BLaER1 (cell line): ENCODE measurements at regions not wholly inside any gene's neighbourhood (a gene's known extent, or its start where the extent isn't known, plus 50 kb on each side); places are given as distances from the start of the nearest gene placed in this dataset.

ENCODE experiments used
- H3K27ac ChIP-seq: shearing (Covaris generic); formaldehyde crosslinking; 2 replicates; pipeline ENCODE4 v1.8.1; 2022
- H3K27me3 ChIP-seq: shearing (Covaris generic); formaldehyde crosslinking; 2 replicates; pipeline ENCODE4 v1.8.1; 2022
- H3K36me3 ChIP-seq: shearing (Covaris generic); formaldehyde crosslinking; 2 replicates; pipeline ENCODE4 v1.8.1; 2022
- H3K4me1 ChIP-seq: shearing (Covaris generic); formaldehyde crosslinking; 2 replicates; pipeline ENCODE4 v1.8.1; 2022
- H3K4me2 ChIP-seq: shearing (Covaris generic); formaldehyde crosslinking; 2 replicates; pipeline ENCODE4 v1.8.1; 2022
- H3K4me3 ChIP-seq: shearing (Covaris generic); formaldehyde crosslinking; 2 replicates; pipeline ENCODE4 v1.8.1; 2022
- H3K9ac ChIP-seq: shearing (Covaris generic); formaldehyde crosslinking; 2 replicates; pipeline ENCODE4 v1.8.1; 2022
- H3K9me3 ChIP-seq: shearing (Covaris generic); formaldehyde crosslinking; 2 replicates; pipeline ENCODE4 v1.8.1; 2022
- H4K20me1 ChIP-seq: shearing (Covaris generic); formaldehyde crosslinking; 2 replicates; pipeline ENCODE4 v1.8.1; 2022
- Cebpa-rat ChIP-seq: shearing (Covaris generic); IDR thresholded peaks from 2 replicates; pipeline ENCODE4 v1.8.1; 2022

- Histone ChIP-seq H3K27ac (no peak overlapping the region), H3K4me3 (no peak overlapping the region), H3K27me3 (no peaks in the 10 kb centered on the region), H3K9ac (no peak overlapping the region), H3K36me3 (no peaks in the 10 kb centered on the region), H4K20me1 (no peaks in the 10 kb centered on the region), H3K4me2 (no peak overlapping the region), H3K9me3 (no peaks in the 10 kb centered on the region), H3K4me1 (no peaks in the 10 kb centered on the region)
- no peak for TF ChIP-seq Cebpa-rat
These were observed 877.5 kb downstream of the TFAP2A start for GRCh38 chr6:9537381-9537780.

DNA sequence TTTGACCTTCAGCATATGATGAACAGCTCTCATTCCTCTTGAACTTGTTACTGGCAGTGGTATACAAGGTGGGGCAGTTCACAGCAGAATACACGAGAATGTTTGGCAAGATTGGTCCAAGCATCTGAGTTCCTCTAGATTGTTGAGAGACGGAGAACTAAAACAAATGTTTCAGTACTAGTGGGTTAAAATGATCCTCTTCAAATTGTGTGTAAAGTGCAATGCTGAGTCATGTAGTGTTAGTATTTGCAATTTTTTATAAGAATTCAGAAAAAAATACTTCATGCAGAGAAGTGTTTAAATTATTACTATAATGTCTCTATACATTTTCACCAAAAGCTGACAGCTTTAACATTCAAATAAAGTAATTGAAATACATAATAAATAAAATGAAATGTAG is 879.8 kb downstream of the TFAP2A start:
- Histone ChIP-seq H3K4me1 (no peaks in the 10 kb centered on the region), H3K27me3 (no peaks in the 10 kb centered on the region), H3K27ac (no peak overlapping the region), H3K4me3 (no peak overlapping the region), H3K36me3 (no peaks in the 10 kb centered on the region), H4K20me1 (no peaks in the 10 kb centered on the region), H3K9me3 (no peaks in the 10 kb centered on the region), H3K9ac (no peak overlapping the region), H3K4me2 (no peak overlapping the region)
- TF ChIP-seq Cebpa-rat, result no peak

- Histone ChIP-seq H3K4me2 (no peak overlapping the region), H3K36me3 (no peaks in the 10 kb centered on the region), H3K9me3 (no peaks in the 10 kb centered on the region), H3K4me3 (no peak overlapping the region), H3K27ac (no peak overlapping the region), H3K9ac (no peak overlapping the region), H3K27me3 (no peaks in the 10 kb centered on the region), H3K4me1 (no peaks in the 10 kb centered on the region), H4K20me1 (no peaks in the 10 kb centered on the region)
- TF ChIP-seq Cebpa-rat, result no peak
These were observed 882.0 kb downstream of the TFAP2A start for GRCh38 chr6:9532621-9533557.

GRCh38 chr6:9527679-9528286 is 887.1 kb downstream of the TFAP2A start:
- no peak overlapping the region for H3K27ac ChIP-seq
- no peak overlapping the region for H3K4me3 ChIP-seq
- no peaks in the 10 kb centered on the region for H3K4me1 ChIP-seq
- no peak overlapping the region for H3K9ac ChIP-seq
- no peaks in the 10 kb centered on the region for H3K27me3 ChIP-seq
- H3K36me3 ChIP-seq, result no peaks in the 10 kb centered on the region
- H3K4me2 ChIP-seq, result no peak overlapping the region
- peak; percentile 65; the same call in 1 of the 2 replicates for TF ChIP-seq Cebpa-rat
- no peaks in the 10 kb centered on the region for H4K20me1 ChIP-seq
- no peaks in the 10 kb centered on the region for H3K9me3 ChIP-seq

DNA sequence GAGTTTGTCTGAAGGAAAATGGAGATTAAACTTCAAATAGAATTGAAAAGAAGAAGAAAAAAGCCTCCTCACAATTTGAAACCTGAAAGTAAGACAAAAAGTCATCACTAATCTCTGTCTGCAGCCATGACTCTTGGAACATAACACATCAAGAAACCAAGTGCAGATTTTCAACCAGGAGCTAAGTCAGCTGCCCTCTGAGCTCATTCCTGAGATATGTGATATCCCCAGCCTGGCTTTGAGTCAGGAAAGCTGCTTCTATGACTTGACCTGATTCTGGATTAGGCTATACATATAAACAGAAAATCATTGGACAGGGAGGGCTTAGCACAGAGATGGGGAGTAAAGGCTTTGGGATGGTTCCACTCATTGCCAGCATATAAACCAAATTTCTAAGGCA is 891.4 kb downstream of the TFAP2A start:
- no peak for TF ChIP-seq Cebpa-rat
- no peak overlapping the region for H3K9ac ChIP-seq
- H3K4me2 ChIP-seq, result no peak overlapping the region
- no peak overlapping the region for H3K27ac ChIP-seq
- no peaks in the 10 kb centered on the region for H3K4me1 ChIP-seq
- no peaks in the 10 kb centered on the region for H4K20me1 ChIP-seq
- no peaks in the 10 kb centered on the region for H3K27me3 ChIP-seq
- H3K4me3 ChIP-seq, result no peak overlapping the region
- H3K9me3 ChIP-seq, result no peaks in the 10 kb centered on the region
- no peaks in the 10 kb centered on the region for H3K36me3 ChIP-seq

DNA sequence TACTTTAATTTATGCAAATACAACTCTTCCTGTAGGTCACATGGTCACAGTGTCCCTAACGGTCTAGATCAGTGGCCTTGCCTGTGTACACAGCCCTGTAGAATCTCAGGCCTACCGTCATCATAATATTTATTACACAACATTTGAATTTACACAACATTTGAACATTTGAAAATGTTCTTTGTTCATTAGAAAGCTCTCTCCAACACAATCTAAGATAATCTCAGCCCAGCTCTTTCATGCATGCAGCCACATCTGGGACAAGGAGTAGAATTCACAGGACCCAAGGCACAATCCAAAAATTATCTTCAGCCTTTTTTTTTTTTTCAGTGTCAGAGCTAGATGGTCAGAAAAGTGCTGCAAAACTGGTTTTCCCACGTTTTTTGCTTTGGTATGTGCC is 892.8 kb downstream of the TFAP2A start:
- H4K20me1 ChIP-seq, result no peaks in the 10 kb centered on the region
- H3K9me3 ChIP-seq, result no peaks in the 10 kb centered on the region
- H3K36me3 ChIP-seq, result no peaks in the 10 kb centered on the region
- no peak overlapping the region for H3K9ac ChIP-seq
- H3K27ac ChIP-seq, result no peak overlapping the region
- TF ChIP-seq Cebpa-rat, result no peak
- no peaks in the 10 kb centered on the region for H3K4me1 ChIP-seq
- H3K4me3 ChIP-seq, result no peak overlapping the region
- no peaks in the 10 kb centered on the region for H3K27me3 ChIP-seq
- H3K4me2 ChIP-seq, result no peak overlapping the region

DNA sequence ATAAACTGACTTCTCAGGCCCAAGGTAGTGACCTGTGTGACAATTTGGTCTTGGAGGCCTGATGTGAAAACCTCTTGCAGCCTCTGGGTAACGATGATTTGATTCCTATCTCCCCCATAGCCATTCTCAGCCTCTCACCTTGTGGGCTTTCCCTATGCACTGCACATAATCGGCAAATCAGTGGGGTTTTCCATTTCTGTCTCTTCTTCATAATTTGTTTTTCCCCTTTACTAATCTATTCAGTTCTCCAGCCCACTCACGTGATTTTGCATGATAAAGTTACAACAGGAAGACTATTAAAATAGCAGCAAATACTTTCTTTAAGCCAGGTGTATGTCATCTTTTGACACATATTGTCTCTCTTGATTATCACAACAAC is 893.7 kb downstream of the TFAP2A start:
- Histone ChIP-seq H3K36me3 (no peaks in the 10 kb centered on the region), H4K20me1 (no peaks in the 10 kb centered on the region), H3K9ac (no peak overlapping the region), H3K9me3 (no peaks in the 10 kb centered on the region), H3K4me3 (no peak overlapping the region), H3K27ac (no peak overlapping the region), H3K4me1 (no peaks in the 10 kb centered on the region), H3K4me2 (no peak overlapping the region), H3K27me3 (no peaks in the 10 kb centered on the region)
- TF ChIP-seq Cebpa-rat, result no peak

GRCh38 chr6:9520417-9521151 is 894.3 kb downstream of the TFAP2A start:
- H3K36me3 ChIP-seq, result no peaks in the 10 kb centered on the region
- H3K4me3 ChIP-seq, result no peak overlapping the region
- H3K9ac ChIP-seq, result no peak overlapping the region
- no peaks in the 10 kb centered on the region for H3K27me3 ChIP-seq
- no peak overlapping the region for H3K27ac ChIP-seq
- H3K4me1 ChIP-seq, result no peaks in the 10 kb centered on the region
- no peak for TF ChIP-seq Cebpa-rat
- no peak overlapping the region for H3K4me2 ChIP-seq
- no peaks in the 10 kb centered on the region for H3K9me3 ChIP-seq
- H4K20me1 ChIP-seq, result no peaks in the 10 kb centered on the region

- Histone ChIP-seq H3K4me3 (no peak overlapping the region), H4K20me1 (no peaks in the 10 kb centered on the region), H3K9ac (no peak overlapping the region), H3K36me3 (no peaks in the 10 kb centered on the region), H3K27me3 (no peaks in the 10 kb centered on the region), H3K4me1 (no peaks in the 10 kb centered on the region), H3K27ac (no peak overlapping the region), H3K4me2 (no peak overlapping the region), H3K9me3 (no peaks in the 10 kb centered on the region)
- TF ChIP-seq Cebpa-rat, result no peak
These were observed 896.4 kb downstream of the TFAP2A start for GRCh38 chr6:9518431-9518830.

GRCh38 chr6:9517806-9518205 is 897.1 kb downstream of the TFAP2A start:
- Histone ChIP-seq H3K27me3 (no peaks in the 10 kb centered on the region), H3K4me2 (no peak overlapping the region), H3K9ac (no peak overlapping the region), H3K9me3 (no peaks in the 10 kb centered on the region), H3K4me3 (no peak overlapping the region), H3K4me1 (no peaks in the 10 kb centered on the region), H4K20me1 (no peaks in the 10 kb centered on the region), H3K36me3 (no peaks in the 10 kb centered on the region), H3K27ac (no peak overlapping the region)
- TF ChIP-seq Cebpa-rat, result no peak
